GM18861 (cell line): ENCODE measurements at regions not wholly inside any gene's neighbourhood (a gene's known extent, or its start where the extent isn't known, plus 50 kb on each side); places are given as distances from the start of the nearest gene placed in this dataset.
A peak's percentile ranks its signal among the peaks of the same experiment; 100 is the strongest.
"Not testable (repeated sequence)": the region's sequence is repeated elsewhere in the genome, so short reads cannot be mapped to it uniquely, and the experiment has no call there.

Experiments
- ATAC-seq: cut with Tn5 transposase; IDR thresholded peaks from one replicate; pipeline ENCODE4 v1.9.1; 2021; ENCODE audit not compliant: unreplicated experiment

GRCh38 chr9:17083258-17083657 is 51.6 kb upstream of the CNTLN start:
- no peak for ATAC-seq

GRCh38 chr9:17082343-17083064 is 52.3 kb upstream of the CNTLN start:
- ATAC-seq, result no peak

GRCh38 chr9:17081814-17082213 is 53.0 kb upstream of the CNTLN start:
- ATAC-seq, result no peak

- ATAC-seq, result no peak
Observed at GRCh38 chr9:17081351-17081750, 53.5 kb upstream of the CNTLN start.

GRCh38 chr9:17075758-17076485 is 58.9 kb upstream of the CNTLN start:
- no peak for ATAC-seq

GRCh38 chr9:17075146-17075757 is 59.6 kb upstream of the CNTLN start:
- no peak for ATAC-seq

- not testable (repeated sequence) for ATAC-seq
Observed at GRCh38 chr9:17072563-17072962, 62.3 kb upstream of the CNTLN start.

GRCh38 chr9:17068671-17069070 is 66.2 kb upstream of the CNTLN start:
- ATAC-seq, result no peak

GRCh38 chr9:17065062-17065461 is 69.8 kb upstream of the CNTLN start:
- ATAC-seq, result no peak

GRCh38 chr9:17064558-17064957 is 70.3 kb upstream of the CNTLN start:
- ATAC-seq, result no peak

GRCh38 chr9:17063535-17064135 is 71.2 kb upstream of the CNTLN start:
- peak; percentile 81 for ATAC-seq

- ATAC-seq, result no peak
Observed at GRCh38 chr9:17062497-17062896, 72.3 kb upstream of the CNTLN start.

GRCh38 chr9:17060450-17060849 is 74.4 kb upstream of the CNTLN start:
- no peak for ATAC-seq

GRCh38 chr9:17059465-17059864 is 75.4 kb upstream of the CNTLN start:
- no peak for ATAC-seq

- ATAC-seq, result no peak
Observed at GRCh38 chr9:17057729-17058128, 77.1 kb upstream of the CNTLN start.

GRCh38 chr9:17052626-17053025 is 82.2 kb upstream of the CNTLN start:
- no peak for ATAC-seq

- ATAC-seq, result no peak
Observed at GRCh38 chr9:17045381-17045940, 89.4 kb upstream of the CNTLN start.

- no peak for ATAC-seq
Observed at GRCh38 chr9:17031546-17031945, 103.3 kb upstream of the CNTLN start.

GRCh38 chr9:17025281-17025680 is 109.6 kb upstream of the CNTLN start:
- no peak for ATAC-seq

- no peak for ATAC-seq
Observed at GRCh38 chr9:17024129-17024528, 110.7 kb upstream of the CNTLN start.

GRCh38 chr9:17021387-17021970 is 113.4 kb upstream of the CNTLN start:
- ATAC-seq, result no peak
